ENCODE measurements at regions not wholly inside any gene's neighbourhood (a gene's known extent, or its start where the extent isn't known, plus 50 kb on each side); places are given as distances from the start of the nearest gene placed in this dataset.
"Not testable (repeated sequence)": the region's sequence is repeated elsewhere in the genome, so short reads cannot be mapped to it uniquely, and the experiment has no call there.

DNA sequence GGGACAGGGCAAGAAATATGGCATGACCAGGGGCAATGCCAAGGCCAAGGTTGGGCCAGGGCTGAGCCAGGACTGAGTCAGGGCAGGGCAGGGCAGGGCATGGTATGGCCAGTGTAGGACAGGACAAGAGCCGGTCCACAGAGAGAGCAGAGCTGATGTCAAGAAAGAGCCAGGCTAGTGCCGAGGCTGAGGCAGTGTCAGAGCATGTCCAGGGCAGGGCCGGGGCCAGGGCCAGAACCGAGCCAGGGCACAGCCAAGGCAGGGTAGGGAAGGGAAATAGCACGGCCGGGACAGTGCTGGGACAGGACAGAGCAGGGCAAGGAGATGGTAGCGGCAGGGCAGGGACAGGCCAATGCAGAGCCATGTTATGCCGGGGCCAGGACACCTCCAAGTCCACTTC lies 2875.1 kb downstream of the RPIA start:
- TF ChIP-seq, protein P1, sequence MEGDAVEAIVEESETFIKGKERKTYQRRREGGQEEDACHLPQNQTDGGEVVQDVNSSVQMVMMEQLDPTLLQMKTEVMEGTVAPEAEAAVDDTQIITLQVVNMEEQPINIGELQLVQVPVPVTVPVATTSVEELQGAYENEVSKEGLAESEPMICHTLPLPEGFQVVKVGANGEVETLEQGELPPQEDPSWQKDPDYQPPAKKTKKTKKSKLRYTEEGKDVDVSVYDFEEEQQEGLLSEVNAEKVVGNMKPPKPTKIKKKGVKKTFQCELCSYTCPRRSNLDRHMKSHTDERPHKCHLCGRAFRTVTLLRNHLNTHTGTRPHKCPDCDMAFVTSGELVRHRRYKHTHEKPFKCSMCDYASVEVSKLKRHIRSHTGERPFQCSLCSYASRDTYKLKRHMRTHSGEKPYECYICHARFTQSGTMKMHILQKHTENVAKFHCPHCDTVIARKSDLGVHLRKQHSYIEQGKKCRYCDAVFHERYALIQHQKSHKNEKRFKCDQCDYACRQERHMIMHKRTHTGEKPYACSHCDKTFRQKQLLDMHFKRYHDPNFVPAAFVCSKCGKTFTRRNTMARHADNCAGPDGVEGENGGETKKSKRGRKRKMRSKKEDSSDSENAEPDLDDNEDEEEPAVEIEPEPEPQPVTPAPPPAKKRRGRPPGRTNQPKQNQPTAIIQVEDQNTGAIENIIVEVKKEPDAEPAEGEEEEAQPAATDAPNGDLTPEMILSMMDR (IDR thresholded peaks at IDR 0.05) = not testable (repeated sequence)
- not testable (repeated sequence) for TF ChIP-seq EZH2 (IDR thresholded peaks at IDR 0.05)

All from neural progenitor cell (in vitro differentiated cells).